Body of pancreas (tissue), 4 donors: ENCODE measurements at regions not wholly inside any gene's neighbourhood (a gene's known extent, or its start where the extent isn't known, plus 50 kb on each side); places are given as distances from the start of the nearest gene placed in this dataset.

ENCODE experiments used
- ATAC-seq: fragments of 150-250 bp; one replicate; pipeline ENCODE4 v1.9.1; 2016
- DNase-seq, 4 donors: peaks; one replicate each; pipeline ENCODE4 v3.0.0-alpha.2; 2019
- H3K27ac ChIP-seq, 4 donors: fragments of 200-600 bp; sonication (generic); 1 replicate in 3 of 4; 2 replicates in 1 of 4; pipeline versions ENCODE4 v1.5.1 to v1.6.1; 2016 to 2019; ENCODE audit warnings: mild to moderate bottlenecking in 1 of 4, mixed read lengths in 1 of 4, moderate library complexity in 1 of 4
- H3K27me3 ChIP-seq, 2 donors: fragments of 200-600 bp; sonication (generic); one replicate each; pipeline ENCODE4 v1.6.0; 2016; ENCODE audit warnings: mild to moderate bottlenecking in 1 of 2
- H3K36me3 ChIP-seq, 2 donors: fragments of 200-600 bp; sonication (generic); replicated peaks in 1 of 2; 2 replicates each; pipeline ENCODE4 v1.5.1; 2016; ENCODE audit warnings: low read depth in 2 of 2; ENCODE audit not compliant: insufficient read depth in 1 of 2
- H3K4me1 ChIP-seq: fragments of 200-600 bp; sonication (generic); one replicate; pipeline ENCODE4 v1.6.0; 2016
- H3K4me3 ChIP-seq, 2 donors: fragments of 200-600 bp; sonication (generic); 1 replicate in 1 of 2; 2 replicates in 1 of 2; pipeline ENCODE4 v1.5.1; 2016 to 2019
- H3K9me3 ChIP-seq, 3 donors: fragments of 200-600 bp; sonication (generic); 1 replicate in 2 of 3; 2 replicates in 1 of 3; pipeline ENCODE4 v1.5.1; 2016
- POLR2A ChIP-seq, 3 donors: fragments of 450-650 bp; IDR thresholded peaks; one replicate each; pipeline ENCODE4 v1.6.1; 2016; ENCODE audit warnings: antibody characterized with exemption in 3 of 3, mild to moderate bottlenecking in 2 of 3
- WGBS, 2 donors: methylation state at CpG; one replicate each; pipeline ENCODE4 v1.1.5; 2017; 5-methylcytosine and 5-hydroxymethylcytosine counted together
- intact Hi-C: fragments of 100-400 bp; cut with DNase I; formaldehyde crosslinking; loops from one replicate; pipeline ENCODE4 v1.15.1; 2023
- TF ChIP-seq, protein P1 (sequence below), 7 experiments: fragments of 450-650 bp in 4 of 7; fragments of 200-600 bp in 3 of 7; sonication (generic) in 3 of 7; IDR thresholded peaks; one replicate each; pipeline ENCODE4 v1.5.1; 2016 to 2019; ENCODE audit warnings: antibody characterized with exemption in 7 of 7

DNA sequence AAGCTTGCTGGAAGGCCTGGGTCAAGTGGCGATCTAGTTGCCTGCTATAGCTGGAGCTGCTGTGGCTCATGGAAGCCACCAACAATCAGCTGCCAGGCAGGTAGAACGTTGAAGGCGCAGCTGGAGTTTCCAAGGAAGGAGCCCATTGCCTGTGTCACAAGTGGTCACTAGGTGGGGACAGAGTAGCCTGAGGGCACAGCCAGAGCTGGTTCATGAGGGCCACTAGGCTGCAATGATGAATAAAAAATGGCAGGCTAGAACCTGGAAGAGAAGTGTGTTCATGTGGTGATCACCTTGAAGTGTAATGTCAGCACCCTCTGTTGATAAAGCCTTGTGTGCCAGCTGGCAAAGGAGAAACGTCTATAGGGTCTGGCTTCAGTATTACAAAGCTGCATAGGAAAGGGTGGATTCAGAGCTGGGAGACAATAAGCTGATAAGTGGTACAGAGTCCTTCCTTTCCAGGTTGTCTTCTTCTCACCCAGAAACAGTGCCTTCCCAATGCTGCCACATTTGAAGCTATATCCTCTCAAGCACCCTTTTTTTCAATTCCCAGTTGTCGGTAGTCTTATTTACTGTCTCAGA, 165.8 kb downstream of the EMP1 start:
- DNase-seq (peak; percentile 69 to 82 (median 74)), ATAC-seq (peak; percentile 91)
- Histone ChIP-seq H3K4me3 (no peak overlapping the region), H3K4me1 (no peaks in the 10 kb centered on the region), H3K36me3 (no peaks in the 10 kb centered on the region), H3K9me3 (no peaks in the 10 kb centered on the region), H3K27ac (no peak overlapping the region), H3K27me3 (no peaks in the 10 kb centered on the region)
- intact Hi-C loops: no loop called here
- no peak for TF ChIP-seq POLR2A (IDR thresholded peaks at IDR 0.05)
- TF ChIP-seq, protein P1, sequence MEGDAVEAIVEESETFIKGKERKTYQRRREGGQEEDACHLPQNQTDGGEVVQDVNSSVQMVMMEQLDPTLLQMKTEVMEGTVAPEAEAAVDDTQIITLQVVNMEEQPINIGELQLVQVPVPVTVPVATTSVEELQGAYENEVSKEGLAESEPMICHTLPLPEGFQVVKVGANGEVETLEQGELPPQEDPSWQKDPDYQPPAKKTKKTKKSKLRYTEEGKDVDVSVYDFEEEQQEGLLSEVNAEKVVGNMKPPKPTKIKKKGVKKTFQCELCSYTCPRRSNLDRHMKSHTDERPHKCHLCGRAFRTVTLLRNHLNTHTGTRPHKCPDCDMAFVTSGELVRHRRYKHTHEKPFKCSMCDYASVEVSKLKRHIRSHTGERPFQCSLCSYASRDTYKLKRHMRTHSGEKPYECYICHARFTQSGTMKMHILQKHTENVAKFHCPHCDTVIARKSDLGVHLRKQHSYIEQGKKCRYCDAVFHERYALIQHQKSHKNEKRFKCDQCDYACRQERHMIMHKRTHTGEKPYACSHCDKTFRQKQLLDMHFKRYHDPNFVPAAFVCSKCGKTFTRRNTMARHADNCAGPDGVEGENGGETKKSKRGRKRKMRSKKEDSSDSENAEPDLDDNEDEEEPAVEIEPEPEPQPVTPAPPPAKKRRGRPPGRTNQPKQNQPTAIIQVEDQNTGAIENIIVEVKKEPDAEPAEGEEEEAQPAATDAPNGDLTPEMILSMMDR (IDR thresholded peaks at IDR 0.05): peak; percentile 63 to 85 (median 81)
- WGBS, 2 donors: 41 to 42% methylated on average over 5 of the region's 5 CpGs

DNA sequence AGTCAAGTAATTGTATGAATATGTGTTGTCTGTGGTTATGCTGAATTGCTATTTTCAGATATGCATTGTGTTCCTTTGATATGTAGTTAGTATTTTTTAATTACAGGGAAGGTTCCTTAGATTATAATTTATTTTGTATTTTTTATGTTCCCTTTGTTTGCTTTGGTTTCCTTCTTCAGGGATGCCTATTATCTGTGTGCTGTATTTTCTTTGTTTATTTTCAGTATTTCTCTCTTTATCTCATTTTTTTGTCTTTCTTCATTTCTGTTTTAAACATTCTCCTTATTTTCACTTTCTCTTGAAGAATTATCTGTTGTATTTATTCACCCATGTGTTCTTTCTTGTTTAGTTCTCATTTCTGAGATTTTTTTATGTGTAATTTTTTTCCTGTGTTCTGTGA, 163.1 kb downstream of the EMP1 start:
- intact Hi-C loops: no loop called here
- Histone ChIP-seq H3K36me3 (no peaks in the 10 kb centered on the region), H3K4me3 (no peak overlapping the region), H3K9me3 (no peaks in the 10 kb centered on the region), H3K27me3 (no peaks in the 10 kb centered on the region), H3K27ac (no peak overlapping the region), H3K4me1 (no peaks in the 10 kb centered on the region)
- no peak for ATAC-seq
- no peak for DNase-seq
- no peak for TF ChIP-seq POLR2A (IDR thresholded peaks at IDR 0.05)
- TF ChIP-seq, protein P1 (IDR thresholded peaks at IDR 0.05): no peak

DNA sequence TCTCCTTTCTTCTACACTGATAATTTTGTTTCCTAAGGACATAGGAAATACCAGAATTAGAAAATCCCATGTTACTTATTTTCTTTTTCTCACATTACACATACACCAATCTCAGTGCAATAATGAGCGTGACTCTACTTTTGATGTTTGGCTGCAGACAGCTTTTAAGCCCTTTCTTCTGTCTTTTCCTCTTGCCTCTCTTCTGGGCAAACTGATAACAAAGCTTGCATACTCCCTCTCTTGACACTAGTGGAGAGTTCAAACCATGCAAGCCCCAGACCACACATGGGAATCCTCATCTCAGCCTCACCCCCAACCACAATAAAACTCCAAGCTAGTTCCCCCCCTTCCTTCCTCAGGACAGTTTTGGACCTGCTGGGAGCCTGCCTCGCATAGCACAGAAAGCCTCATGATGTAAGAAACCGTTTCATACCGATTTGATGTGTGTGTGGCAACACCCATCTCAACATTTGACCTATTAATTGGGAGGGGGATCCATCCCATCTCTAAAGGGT, 161.9 kb downstream of the EMP1 start:
- 59 to 69% methylated on average over 4 of the region's 4 CpGs for WGBS, 2 donors
- no peaks in the 10 kb centered on the region for H3K27me3 ChIP-seq

DNA sequence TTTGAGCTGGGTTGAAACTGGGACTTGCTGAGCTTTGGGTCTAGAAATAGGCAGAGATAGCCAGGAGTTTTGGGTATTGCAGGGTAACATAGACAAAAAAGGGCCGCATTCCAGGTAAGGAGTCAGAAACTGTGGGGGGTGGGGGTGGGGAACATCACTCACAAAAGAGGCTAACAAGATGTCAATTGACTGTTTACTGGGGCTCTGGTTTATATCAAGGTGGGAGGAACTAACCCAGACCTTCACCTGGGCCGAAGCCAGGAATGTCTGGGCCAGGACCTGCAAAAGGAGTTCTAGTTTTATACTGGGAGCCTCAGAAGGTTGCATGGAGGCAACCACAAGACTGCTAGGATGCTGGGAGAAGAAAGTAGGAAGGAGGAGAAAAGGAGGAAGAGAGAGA, 154.4 kb downstream of the EMP1 start:
- Histone ChIP-seq H3K36me3 (no peaks in the 10 kb centered on the region), H3K27me3 (no peaks in the 10 kb centered on the region), H3K9me3 (no peaks in the 10 kb centered on the region), H3K4me3 (no peak overlapping the region), H3K27ac (no peak overlapping the region), H3K4me1 (no peaks in the 10 kb centered on the region)
- 67 to 68% methylated on average over 2 of the region's 2 CpGs for WGBS, 2 donors
- no peak for DNase-seq
- TF ChIP-seq, protein P1 (IDR thresholded peaks at IDR 0.05): no peak
- no peak for TF ChIP-seq POLR2A (IDR thresholded peaks at IDR 0.05)
- intact Hi-C loops: no loop called here
- ATAC-seq: no peak

More for the DNA sequence above, 161.9 kb downstream of the EMP1 start:
- Histone ChIP-seq H3K36me3 (no peaks in the 10 kb centered on the region), H3K4me3 (no peak overlapping the region), H3K27ac (no peak overlapping the region), H3K9me3 (no peaks in the 10 kb centered on the region), H3K4me1 (no peaks in the 10 kb centered on the region)
- ATAC-seq (no peak), DNase-seq (no peak)
- intact Hi-C loops: no loop called here
- TF ChIP-seq POLR2A (IDR thresholded peaks at IDR 0.05): no peak
- TF ChIP-seq, protein P1 (IDR thresholded peaks at IDR 0.05): no peak

DNA sequence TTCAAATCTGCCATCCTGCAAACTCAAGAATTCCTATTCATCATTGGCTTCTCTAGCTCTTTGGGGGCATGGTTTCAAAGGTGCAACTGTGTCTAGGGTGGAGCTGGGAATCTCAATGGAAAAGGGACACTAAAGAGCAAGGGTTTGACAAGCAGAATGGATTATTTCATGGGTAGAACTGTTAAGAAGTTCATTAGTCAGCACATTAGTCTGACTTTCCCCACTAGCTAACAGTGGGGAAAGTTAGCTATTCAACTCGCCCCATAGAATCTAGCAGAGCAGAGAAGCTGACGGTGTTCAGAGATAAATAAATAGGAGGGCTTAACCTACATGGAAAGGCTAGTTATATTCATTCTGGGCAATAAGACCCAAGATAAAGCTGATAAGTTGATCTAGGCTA, 153.9 kb downstream of the EMP1 start:
- TF ChIP-seq POLR2A (IDR thresholded peaks at IDR 0.05): no peak
- TF ChIP-seq, protein P1 (IDR thresholded peaks at IDR 0.05): no peak
- WGBS, 2 donors: 46 to 65% methylated on average over 2 of the region's 2 CpGs
- Histone ChIP-seq H3K9me3 (no peaks in the 10 kb centered on the region), H3K4me3 (no peak overlapping the region), H3K36me3 (no peaks in the 10 kb centered on the region), H3K27me3 (no peaks in the 10 kb centered on the region), H3K27ac (no peak overlapping the region), H3K4me1 (no peaks in the 10 kb centered on the region)
- no peak for ATAC-seq
- intact Hi-C loops: no loop called here
- DNase-seq: no peak
